AG04450 (cell line): ENCODE measurements at regions not wholly inside any gene's neighbourhood (a gene's known extent, or its start where the extent isn't known, plus 50 kb on each side); places are given as distances from the start of the nearest gene placed in this dataset. TPM values are rescaled to one million over a fixed set of nuclear protein-coding genes. Genes with fewer than 3 reads are reported as not detected.

Experiments
- CTCF ChIA-PET: fragments of 300-600, 350-600 bp; formaldehyde crosslinking; extraction: SDS; loops from one replicate; lab custom pipeline; 2022; ENCODE audit warnings: antibody characterized with exemption, inconsistent platforms; lab: Charles Lee
- POLR2A ChIA-PET: fragments of 350-600 bp; formaldehyde crosslinking; extraction: SDS; loops from one replicate; lab custom pipeline; 2021; ENCODE audit warnings: antibody characterized with exemption, inconsistent platforms; lab: Yijun Ruan, JAX
- DNase-seq: peaks from one replicate; pipeline ENCODE4 v3.0.0-alpha.2; 2011; ENCODE audit warnings: low read depth, low spot score
- H3K27ac ChIP-seq: one replicate; pipeline ENCODE4 v1.5.1; 2012; ENCODE audit warnings: low read depth, low read length, control low read depth
- H3K27me3 ChIP-seq: one replicate; pipeline ENCODE4 v1.6.0; 2012; ENCODE audit warnings: low read length; ENCODE audit not compliant: control insufficient read depth, insufficient read depth
- H3K4me3 ChIP-seq: 2 replicates; pipeline ENCODE4 v1.5.1; 2011; ENCODE audit warnings: mild to moderate bottlenecking, low read depth, low read length, control low read depth
- H3K9me3 ChIP-seq: 2 replicates; pipeline ENCODE4 v1.5.1; 2012; ENCODE audit warnings: low read length; ENCODE audit not compliant: control insufficient read depth, insufficient read depth
- small RNA-seq: library from RNA; depleted of rRNA; stranded (forward); fragments of <200 nt; gene quantifications from one replicate; pipeline ENCODE3, GENCODE V24; 2012; ENCODE audit warnings: low read depth; ENCODE audit not compliant: insufficient read length
- TF ChIP-seq, protein P1 (sequence below): IDR thresholded peaks from 2 replicates; pipeline ENCODE4 v1.5.1; 2011; ENCODE audit warnings: low read depth, low read length, control low read depth, inconsistent platforms

- TF ChIP-seq, protein P1, sequence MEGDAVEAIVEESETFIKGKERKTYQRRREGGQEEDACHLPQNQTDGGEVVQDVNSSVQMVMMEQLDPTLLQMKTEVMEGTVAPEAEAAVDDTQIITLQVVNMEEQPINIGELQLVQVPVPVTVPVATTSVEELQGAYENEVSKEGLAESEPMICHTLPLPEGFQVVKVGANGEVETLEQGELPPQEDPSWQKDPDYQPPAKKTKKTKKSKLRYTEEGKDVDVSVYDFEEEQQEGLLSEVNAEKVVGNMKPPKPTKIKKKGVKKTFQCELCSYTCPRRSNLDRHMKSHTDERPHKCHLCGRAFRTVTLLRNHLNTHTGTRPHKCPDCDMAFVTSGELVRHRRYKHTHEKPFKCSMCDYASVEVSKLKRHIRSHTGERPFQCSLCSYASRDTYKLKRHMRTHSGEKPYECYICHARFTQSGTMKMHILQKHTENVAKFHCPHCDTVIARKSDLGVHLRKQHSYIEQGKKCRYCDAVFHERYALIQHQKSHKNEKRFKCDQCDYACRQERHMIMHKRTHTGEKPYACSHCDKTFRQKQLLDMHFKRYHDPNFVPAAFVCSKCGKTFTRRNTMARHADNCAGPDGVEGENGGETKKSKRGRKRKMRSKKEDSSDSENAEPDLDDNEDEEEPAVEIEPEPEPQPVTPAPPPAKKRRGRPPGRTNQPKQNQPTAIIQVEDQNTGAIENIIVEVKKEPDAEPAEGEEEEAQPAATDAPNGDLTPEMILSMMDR, result no peak
- Histone ChIP-seq H3K9me3 (no peaks in the 10 kb centered on the region), H3K4me3 (no peak overlapping the region), H3K27ac (no peak overlapping the region), H3K27me3 (peaks cover 9% of the 10 kb centered on the region)
- DNase-seq, result no peak
- CTCF ChIA-PET, result interaction anchor here (0.6 to 4.5 kb wide), 61 partner anchors 9 to 1619 kb away, joined by 3 to 179 read pairs (median 11); partner anchors contain the start of genes IGFBP7 and POLR2B
- POLR2A ChIA-PET, result no interaction called here
Observed at GRCh38 chr4:57162499-57163019, 52.4 kb upstream of the IGFBP7 start.

Small RNA genes in the stretch of these regions (small RNA-seq; reads per million reads assigned to genes)
- not detected for gene SRIP1
